SIG-M5 (cell line): ENCODE measurements at regions not wholly inside any gene's neighbourhood (a gene's known extent, or its start where the extent isn't known, plus 50 kb on each side); places are given as distances from the start of the nearest gene placed in this dataset.

Experiments used
- DNase-seq: peaks from one replicate; lab custom pipeline; 2025; lab: John Stamatoyannopoulos, UW

DNA sequence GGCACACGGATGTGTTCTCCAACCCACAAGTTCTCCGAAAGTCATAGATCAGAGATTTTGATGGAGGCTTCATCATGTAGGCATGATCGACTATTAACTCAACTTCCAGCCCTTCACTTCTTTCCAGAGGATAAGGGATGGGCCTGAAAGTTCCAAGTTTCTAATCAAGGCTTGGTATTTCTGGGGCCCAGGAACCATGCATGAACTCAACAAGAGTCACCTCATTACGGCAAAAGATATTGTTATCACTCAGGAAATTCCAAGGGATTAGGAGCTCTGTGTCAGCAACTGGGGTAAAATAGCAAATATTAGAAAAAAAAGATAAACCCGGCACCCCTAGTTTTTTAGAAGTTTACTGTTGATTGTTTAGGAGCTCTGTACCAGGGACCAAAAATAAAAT is 240.1 kb upstream of the PPP1R2C start:
- DNase-seq, result no peak

DNA sequence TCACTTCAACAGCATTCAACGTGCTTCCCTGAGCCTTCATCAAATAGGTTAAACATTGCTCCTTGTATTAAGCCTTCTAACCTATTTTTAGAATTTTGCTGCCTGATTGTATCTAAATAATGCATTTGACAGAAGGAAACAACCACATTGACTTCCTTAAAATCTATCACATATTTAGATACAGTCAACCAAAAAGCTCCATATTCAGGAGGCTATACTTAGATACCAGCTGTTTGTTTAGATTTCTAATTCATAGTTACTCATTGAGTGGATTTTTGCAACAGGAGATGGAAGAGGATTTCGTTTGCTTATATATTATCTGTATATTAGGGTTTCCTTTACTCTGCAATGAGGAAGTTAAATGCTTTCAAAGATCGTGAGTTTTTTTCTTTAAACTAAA is 241.1 kb upstream of the PPP1R2C start:
- DNase-seq, result no peak

DNA sequence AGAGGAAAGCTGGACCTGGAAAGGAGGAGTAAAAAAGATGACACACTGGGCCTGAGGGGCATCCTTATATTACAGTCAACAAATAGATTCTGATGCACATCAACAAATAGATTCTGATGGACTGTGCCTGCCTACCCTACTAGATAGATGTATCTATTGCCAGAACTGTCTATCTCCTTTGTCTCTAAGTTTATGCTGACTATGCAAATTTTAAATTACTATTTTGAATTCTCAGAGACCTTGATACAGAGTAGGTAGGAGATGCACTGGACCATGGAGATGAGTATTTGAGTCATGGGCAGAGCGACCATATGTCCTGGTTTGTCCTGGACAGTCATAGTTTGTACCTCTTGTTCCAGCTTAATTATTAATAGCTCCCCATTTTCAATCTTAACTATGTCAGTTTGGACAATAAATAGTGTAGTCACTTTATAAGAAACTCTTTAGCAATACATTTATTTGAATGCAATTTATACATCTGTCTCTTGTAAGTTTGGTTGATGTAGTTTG is 247.9 kb upstream of the PPP1R2C start:
- DNase-seq, result no peak

DNA sequence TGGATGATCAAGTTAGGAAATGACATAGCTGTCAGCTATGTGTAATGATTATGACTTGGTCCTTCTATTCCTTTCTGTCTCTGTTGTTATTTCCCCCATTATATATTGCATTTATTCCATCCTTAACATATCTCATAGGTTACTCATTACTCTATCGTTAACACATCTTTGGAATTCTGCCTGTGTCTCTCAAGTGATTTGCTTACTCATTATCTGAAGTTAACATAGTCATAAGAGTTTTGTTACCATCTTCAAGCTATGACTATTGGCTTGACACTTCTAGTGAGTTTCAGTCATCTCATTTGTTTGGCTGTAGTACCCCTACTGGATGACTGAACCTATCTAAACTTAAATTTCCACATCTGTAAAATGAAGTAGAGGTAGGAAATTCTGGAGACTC is 286.1 kb upstream of the PPP1R2C start:
- no peak for DNase-seq

DNA sequence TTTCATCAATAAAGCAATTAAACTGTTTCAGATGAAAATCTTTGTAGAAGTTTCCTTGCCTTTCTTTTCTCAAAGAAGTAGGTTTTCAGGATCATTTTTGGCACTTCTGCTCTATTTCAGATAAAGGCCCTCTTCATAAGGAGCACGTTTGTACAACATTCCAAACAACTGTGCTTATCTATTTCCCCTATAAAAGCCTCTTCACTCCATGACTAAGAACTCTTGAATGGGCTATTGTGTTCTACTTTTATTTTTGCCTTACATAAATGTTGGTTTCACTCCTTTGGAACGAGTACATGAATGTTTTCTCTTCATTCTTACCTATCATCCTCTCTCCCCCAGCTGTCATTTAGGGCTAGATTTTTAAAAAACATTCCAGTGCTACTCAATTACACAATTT is 288.0 kb upstream of the PPP1R2C start:
- DNase-seq, result no peak

DNA sequence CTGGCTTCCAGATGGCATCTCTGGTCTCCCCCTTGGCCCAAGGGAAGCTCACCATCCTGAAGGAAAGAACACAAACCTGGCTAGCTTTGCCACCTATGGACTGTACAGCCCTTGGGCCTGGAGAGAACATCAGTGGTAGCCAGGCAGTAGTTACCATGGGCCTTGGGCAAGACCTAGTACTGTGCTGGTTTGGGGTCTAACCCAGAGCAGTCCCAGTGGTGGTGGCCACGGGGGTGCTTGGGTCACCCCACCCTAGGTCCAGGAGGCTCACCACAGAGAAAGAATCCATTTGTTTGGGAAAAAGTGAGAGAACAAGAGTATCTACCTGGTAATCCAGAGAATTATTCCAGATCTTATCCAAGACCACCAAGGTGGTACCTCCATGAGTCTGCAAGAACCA is 290.7 kb upstream of the PPP1R2C start:
- DNase-seq, result no peak

DNA sequence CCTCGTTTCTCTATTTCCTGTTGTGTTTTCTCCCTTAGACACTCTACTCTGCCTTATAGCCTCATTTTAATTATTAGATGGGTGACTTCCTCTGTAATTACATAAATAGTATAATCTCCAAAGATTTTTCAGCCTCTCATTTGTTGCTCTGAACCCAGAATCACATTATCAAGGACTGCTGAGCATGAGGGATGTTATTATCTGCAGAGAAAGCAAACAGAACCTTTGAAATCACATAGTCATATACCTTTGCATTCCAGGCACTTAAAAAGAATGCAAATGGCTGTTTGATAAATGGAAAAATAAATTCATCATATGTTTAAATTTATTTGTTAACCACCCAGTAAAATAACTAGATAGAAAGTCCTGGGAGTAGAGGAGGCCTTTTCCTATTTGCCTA is 305.1 kb upstream of the PPP1R2C start:
- no peak for DNase-seq

DNA sequence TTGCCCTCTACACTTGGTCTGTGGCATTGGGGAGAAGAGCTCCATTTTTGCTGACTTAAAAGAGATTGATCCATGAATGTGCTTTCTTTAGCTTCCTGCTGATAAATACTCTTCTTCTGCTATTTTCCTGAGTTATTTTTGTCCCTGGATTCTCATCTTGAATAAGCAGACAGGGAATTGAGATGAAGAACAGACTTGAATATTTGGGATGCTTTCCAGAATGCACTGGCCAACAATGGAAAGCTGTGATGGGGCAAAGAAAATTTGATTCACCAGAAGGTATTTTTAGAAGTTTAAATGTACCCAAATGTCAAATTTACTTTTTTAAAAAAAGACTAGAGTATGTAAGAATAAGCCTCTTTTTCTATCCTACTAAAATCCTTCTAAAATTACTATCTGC is 309.9 kb upstream of the PPP1R2C start:
- no peak for DNase-seq

DNA sequence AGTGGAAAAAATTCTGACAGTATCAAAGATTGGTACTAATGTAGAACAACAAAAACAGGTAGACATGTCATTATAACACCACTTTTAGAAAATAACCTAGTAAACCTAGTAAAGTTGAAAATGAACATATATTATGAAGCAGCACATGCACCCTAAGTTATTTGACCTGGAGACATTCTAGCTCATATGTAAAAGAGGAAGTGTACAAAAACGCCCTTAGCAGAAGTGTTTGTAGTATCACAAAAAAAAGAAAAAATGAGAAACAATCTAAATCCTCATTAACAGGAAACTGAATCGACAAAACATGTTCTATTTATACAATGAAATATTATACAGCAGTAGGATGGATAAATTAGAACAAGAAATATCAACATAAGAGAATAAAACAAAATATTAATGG is 318.9 kb upstream of the PPP1R2C start:
- DNase-seq, result no peak

DNA sequence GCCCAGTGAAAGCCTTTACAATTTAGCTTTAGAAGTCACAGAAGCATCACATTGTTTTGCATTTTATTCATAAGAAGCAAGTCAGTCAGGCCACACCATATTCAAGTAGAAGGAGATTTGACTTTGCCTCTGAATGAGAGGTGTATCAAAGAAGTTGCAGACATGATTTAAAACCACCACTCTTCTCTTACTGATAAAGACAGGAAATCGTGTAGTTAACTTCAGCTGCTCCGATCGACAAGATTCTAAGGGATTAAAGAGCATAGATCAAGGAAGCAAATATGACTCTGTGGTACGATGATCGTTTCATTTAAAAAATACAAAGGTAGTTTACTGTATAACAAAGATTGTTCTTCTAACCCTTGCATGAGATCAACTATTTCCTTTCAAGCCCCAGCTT is 328.0 kb upstream of the PPP1R2C start:
- DNase-seq, result no peak

DNA sequence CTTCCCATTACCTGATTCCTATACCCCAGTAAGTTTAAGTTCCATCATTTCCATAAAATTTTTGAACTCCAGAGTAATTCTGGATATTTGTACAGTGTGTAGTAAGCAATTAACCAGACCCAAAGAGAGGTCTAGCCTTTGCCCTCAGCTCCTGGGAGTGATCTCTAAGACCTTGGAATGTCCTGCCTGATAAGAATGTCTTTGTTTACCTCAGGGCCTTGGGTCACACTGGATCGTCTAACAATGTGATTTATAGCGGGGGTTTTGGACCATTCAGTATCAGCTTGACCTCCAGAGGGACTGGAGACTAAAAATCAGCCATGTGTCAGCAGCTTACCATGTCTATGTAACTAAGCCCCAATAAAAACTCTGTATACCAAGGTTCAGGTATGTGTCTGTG is 330.9 kb upstream of the PPP1R2C start:
- DNase-seq, result no peak

DNA sequence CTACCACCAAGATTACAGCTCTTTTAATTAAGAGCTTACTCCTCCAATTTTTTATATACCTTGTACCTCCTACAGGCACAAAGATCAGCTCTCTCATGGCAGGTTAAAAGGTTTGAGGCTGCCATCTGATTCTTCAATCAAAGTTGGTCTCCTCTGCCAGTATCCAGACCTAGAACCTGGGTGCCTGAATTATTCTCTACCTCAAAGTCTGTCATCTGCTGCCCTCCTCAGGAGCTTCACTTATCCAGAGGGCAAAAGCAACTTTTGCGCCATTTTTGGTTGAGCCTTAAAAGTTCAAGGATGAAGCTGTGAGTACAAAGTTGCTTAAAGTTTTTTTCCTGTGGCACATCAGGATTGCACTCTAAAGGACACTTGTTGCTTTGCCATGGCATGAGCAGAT is 343.7 kb upstream of the PPP1R2C start:
- DNase-seq, result no peak

DNA sequence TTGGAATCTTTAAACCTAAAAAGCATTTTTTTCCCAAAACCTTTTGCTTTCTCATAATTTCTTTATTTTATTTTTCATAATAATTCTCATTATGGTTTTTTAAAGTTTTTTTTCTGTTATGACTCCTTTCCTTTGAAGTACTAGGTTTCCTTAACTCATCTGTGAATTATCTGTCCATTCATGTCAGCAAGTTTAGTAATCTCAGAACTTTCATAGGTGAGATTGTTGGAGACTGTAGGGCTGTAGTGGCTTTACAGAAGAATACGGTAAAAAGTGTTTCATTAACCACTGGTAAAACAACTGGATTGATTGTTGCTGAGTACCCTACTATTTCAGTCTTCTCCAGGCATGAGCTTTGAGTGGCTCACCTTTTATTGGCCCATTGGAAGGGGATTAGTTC is 361.7 kb upstream of the PPP1R2C start:
- no peak for DNase-seq

DNA sequence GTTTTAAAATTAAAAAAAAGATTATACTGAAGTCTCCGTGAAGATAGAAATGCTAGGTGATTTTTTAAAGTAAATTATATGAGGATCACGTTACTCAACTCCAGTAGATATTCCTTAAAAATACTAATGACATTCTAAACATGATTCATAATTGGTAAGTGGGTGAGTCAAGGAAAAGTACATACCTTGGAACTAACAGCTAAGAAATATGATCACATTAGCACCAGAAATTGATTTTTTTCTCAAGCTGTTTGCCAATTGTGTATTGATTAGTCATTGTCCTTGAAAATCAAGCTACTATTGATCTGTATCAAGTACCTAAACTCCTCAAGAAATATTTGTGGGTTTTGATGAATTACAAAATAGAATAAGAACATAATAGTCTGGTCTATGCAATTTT is 362.6 kb upstream of the PPP1R2C start:
- DNase-seq, result no peak

DNA sequence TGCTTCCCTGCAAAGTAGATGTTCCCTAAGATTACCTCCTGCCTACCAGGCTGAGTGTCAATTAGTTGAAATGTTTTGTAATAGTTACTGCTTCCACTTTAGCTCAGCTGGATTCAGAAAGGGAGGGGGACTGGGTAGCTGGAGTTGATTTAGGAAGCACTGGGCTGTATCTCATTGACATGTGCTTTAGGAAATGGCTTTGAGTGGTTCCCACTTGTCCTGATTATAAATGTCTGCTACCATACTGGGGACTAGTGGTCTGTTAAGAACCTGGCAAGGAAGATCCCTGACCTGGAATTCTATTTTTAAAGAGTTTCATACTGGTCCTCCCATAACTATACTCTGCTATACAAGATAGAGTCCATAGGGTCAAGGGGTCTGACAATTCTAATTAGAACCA is 363.9 kb upstream of the PPP1R2C start:
- DNase-seq, result no peak

DNA sequence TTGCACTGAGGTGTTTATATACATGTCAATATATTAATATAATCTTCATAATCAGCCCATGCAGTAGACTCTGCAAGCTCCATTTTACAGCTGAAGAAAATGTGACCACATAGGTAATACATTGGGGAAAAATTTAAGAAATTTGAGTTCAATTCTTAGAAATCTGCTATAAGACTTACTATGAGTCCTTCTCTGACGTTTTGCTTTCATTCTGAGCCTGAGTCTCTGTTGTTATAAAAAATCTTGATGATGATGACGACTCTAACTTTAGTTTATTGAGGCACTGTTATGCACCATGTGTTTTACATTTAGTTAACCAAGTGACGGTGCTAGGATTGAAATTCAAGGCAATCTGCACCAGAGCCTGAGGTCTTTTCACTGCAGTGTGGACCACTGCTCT is 370.3 kb upstream of the PPP1R2C start:
- DNase-seq, result no peak

DNA sequence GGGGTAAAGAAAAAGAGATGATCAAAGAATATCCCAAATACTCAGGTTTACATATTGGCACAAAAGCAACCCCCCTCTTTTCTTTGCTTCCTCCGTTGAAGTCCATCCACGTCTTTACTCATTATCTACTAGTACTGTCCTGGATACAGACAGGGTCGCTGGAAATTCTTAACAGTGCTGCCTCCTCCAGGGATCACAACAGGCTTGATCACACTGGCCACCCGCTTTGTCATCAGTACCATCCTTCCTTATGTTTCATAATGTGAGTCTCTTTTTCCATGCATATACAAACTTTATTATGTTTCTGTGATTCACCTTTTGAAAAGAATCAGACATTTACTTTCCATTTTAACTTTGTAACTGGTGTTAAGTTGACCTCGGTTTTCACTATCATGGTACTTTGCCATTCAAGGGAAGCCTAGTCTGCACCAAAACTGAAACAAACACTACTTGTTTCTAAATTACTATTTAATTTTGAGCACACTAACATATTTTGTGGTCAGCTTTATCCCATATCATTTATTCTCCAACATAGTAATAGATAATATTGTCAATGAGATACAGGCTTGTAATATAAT is 387.5 kb upstream of the PPP1R2C start:
- DNase-seq, result no peak

DNA sequence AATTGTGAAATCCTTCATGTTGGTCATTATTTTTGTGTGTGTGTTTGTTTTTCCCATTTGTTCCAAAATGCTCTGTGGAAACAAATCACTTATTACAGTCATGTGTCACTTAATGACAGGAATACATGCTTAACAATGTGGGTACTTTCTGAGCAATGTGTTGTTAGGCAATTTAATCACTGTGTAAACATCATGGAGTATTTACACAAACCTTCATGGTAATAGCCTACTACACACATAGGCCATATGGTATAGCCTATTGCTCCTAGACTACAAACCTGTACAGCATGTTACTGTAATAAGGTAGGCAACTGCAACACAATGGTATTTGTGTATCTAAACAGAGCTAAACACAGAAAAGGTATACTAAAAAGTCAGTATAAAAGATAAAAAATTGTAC is 388.9 kb upstream of the PPP1R2C start:
- no peak for DNase-seq

DNA sequence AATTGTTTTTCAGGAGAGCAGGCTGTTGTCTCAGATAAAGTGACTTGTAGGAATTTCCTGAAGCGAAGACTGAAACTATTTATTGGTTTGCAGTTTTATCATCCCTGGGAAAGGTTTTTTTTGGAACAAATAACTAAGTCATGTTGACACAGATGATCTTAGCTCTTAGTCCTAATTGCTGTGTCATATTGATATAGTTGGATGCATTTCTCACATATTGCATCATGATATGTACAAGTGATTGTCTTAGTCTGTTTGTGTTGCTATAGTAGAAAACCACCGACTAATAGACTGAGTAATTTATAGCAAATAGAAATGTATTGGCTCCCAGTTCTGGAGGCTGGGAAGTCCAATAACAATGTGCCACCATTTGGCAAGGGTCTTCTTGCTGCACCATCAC is 397.5 kb upstream of the PPP1R2C start:
- DNase-seq, result no peak

DNA sequence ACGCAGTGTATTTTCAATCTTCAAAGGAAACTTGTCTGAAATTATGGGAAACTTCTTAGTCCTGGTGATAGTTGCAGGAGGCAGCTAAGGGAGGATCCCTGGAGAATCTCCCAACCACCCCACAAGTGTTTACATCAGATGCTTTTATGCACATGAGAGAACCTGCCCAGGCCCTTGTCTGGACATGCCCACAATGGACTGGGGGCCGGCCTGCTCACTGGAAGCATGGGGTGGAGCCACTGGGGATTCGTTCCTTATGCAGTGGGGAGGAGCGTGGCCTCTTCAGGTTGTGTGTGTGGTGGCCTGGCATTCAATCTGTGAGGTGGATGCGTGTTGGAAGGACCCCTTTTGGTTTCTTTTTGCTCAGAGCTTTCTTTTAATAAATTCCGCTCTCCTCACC is 398.7 kb upstream of the PPP1R2C start:
- no peak for DNase-seq

DNA sequence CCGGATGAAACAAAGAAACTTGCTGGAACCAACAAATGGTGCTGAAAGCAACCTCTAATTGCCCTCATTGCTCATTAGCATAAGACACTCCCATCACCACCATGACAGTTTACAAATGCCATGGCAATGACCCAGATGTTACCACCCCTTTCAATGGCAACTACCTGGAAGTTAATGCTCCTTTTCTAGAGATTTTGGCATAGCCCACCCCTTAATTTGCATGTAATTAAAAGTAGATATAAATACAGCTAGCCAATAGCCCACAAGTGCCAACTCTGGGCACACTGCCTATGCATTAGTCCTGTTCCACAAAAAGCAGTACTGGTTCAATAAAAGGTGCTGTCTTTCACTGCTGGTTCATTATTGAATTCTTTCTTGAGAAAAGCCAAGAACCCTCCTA is 410.3 kb upstream of the PPP1R2C start:
- no peak for DNase-seq

DNA sequence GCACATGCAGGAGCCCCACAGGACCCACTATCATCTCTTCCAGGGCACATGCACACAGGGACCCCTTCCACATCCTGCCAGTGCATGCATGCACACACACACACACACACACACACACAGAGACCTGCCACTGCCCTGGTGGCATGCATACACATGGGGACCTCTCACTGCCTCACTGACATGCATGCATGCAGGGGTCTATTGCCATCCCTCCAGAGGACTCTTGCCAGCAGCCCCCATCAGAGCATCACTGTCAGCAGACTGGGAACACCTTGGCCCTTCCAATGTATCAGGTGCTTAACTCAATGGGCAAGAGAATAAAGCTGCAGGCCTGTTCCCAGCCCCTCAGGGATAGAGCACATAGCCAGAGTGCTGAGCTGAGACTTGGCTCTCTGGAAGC is 433.6 kb upstream of the PPP1R2C start:
- no peak for DNase-seq

DNA sequence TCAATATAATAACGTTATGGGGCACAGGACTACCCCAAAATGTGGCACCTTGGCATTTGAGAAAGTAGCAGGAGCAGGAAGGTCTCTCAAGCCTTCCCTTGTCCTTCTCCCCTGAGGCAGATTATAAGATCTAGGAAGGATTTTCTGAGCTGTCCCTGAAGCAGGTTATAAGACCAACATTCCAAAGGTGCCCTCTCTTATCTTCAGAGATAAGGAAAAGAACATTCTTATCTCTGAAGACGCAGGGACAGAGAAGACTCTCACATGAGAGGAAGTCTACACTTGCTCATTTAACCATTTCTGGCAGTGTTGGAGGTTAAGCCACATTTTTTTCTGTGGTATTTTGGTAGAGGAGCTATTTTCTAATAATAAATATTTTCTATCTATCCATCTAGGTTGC is 437.9 kb upstream of the MAOA start:
- no peak for DNase-seq

DNA sequence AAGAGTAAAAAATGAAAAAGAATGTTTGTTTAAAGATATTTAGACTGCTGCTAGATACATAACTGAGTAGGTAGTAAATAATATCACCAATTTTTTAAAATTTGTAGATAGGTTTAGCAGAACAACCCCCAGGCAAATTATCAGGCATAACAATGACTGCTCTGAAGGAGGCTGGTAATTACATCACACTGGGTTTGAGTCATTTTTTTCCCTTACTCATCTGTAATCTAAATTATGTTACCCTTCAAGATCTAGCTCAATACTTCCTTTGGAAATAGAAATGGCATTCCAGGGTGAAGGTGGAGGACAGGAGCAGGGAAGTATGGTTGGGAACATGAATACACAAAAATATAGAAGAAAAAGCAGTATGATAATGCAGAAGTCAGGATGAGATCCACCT is 431.6 kb upstream of the MAOA start:
- DNase-seq, result no peak
